CD14-positive monocyte (primary cell): ENCODE measurements at regions not wholly inside any gene's neighbourhood (a gene's known extent, or its start where the extent isn't known, plus 50 kb on each side); places are given as distances from the start of the nearest gene placed in this dataset.
A peak's percentile ranks its signal among the peaks of the same experiment; 100 is the strongest.

Experiments
- DNase-seq, 3 donors: peaks; one replicate each; pipeline ENCODE4 v3.0.0-alpha.2; 2011 to 2022
- H2AFZ ChIP-seq: 2 replicates; pipeline ENCODE4 v1.6.0; 2012; ENCODE audit warnings: mild to moderate bottlenecking, low read depth, low read length, inconsistent platforms; ENCODE audit not compliant: insufficient read depth, poor library complexity, severe bottlenecking
- H3K27ac ChIP-seq, 2 donors: 1 replicate in 1 of 2; 2 replicates in 1 of 2; pipeline ENCODE4 v1.5.1; 2012 to 2013; ENCODE audit warnings: low read length in 2 of 2, control low read depth in 1 of 2, inconsistent platforms in 1 of 2, low read depth in 1 of 2, mild to moderate bottlenecking in 1 of 2
- H3K27me3 ChIP-seq, 2 donors: one replicate each; pipeline versions ENCODE4 v1.6.0 to v1.6.1; 2011 to 2013; ENCODE audit warnings: low read length in 2 of 2; ENCODE audit not compliant: control insufficient read depth in 2 of 2, insufficient read depth in 2 of 2
- H3K36me3 ChIP-seq, 2 donors: replicated peaks in 1 of 2; 1 replicate in 1 of 2; 2 replicates in 1 of 2; pipeline versions ENCODE4 v1.5.1 to v1.6.1; 2012 to 2013; ENCODE audit warnings: low read length in 2 of 2, control low read depth in 1 of 2, inconsistent platforms in 1 of 2, mild to moderate bottlenecking in 1 of 2; ENCODE audit not compliant: insufficient read depth in 2 of 2, control insufficient read depth in 1 of 2
- H3K4me1 ChIP-seq, 2 donors: 1 replicate in 1 of 2; 2 replicates in 1 of 2; pipeline versions ENCODE4 v1.5.1 to v1.6.1; 2012 to 2013; ENCODE audit warnings: low read length in 2 of 2, control low read depth in 1 of 2, inconsistent platforms in 1 of 2, mild to moderate bottlenecking in 1 of 2, moderate library complexity in 1 of 2; ENCODE audit not compliant: insufficient read depth in 2 of 2, control insufficient read depth in 1 of 2
- H3K4me2 ChIP-seq: replicated peaks from 2 replicates; pipeline ENCODE3; 2012; ENCODE audit warnings: low read length, moderate library complexity, mild to moderate bottlenecking; ENCODE audit not compliant: poor library complexity, severe bottlenecking; ENCODE audit errors: extremely low read depth
- H3K4me3 ChIP-seq, 3 experiments: fragments of 200-600 bp in 1 of 3; sonication (generic) in 1 of 3; replicated peaks in 1 of 3; 1 replicate in 2 of 3; 2 replicates in 1 of 3; pipeline ENCODE4 v1.5.1; 2011 to 2013; ENCODE audit warnings: low read length in 3 of 3, mild to moderate bottlenecking in 3 of 3, control low read depth in 2 of 3, low read depth in 2 of 3, inconsistent platforms in 1 of 3, moderate library complexity in 1 of 3
- H3K79me2 ChIP-seq: 2 replicates; pipeline ENCODE4 v1.6.0; 2012; ENCODE audit warnings: mild to moderate bottlenecking, control low read depth, inconsistent platforms, low read length, moderate library complexity; ENCODE audit not compliant: insufficient read depth
- H3K9ac ChIP-seq: 2 replicates; pipeline ENCODE4 v1.6.0; 2017; ENCODE audit warnings: low read length, mild to moderate bottlenecking; ENCODE audit not compliant: insufficient read depth, poor library complexity, severe bottlenecking
- H3K9me3 ChIP-seq, 2 donors: replicated peaks in 1 of 2; 1 replicate in 1 of 2; 2 replicates in 1 of 2; pipeline versions ENCODE4 v1.5.1 to v1.6.1; 2012 to 2013; ENCODE audit warnings: low read length in 2 of 2, control low read depth in 1 of 2; ENCODE audit not compliant: control insufficient read depth in 1 of 2, insufficient read depth in 1 of 2
- H4K20me1 ChIP-seq: 2 replicates; pipeline ENCODE4 v1.6.0; 2012; ENCODE audit warnings: mild to moderate bottlenecking, low read length, control low read depth, moderate library complexity; ENCODE audit not compliant: insufficient read depth
- H3K27ac Mint-ChIP-seq, 7 donors: one replicate each; pipeline ENCODE4 v1.8.0; 2020; ENCODE audit warnings: mild to moderate bottlenecking in 7 of 7, mixed read lengths in 7 of 7, moderate library complexity in 6 of 7, inconsistent platforms in 2 of 7
- H3K27me3 Mint-ChIP-seq, 3 donors: one replicate each; pipeline ENCODE4 v1.8.0; 2021 to 2022; ENCODE audit warnings: low read depth in 3 of 3, mild to moderate bottlenecking in 3 of 3, mixed read lengths in 3 of 3, moderate library complexity in 3 of 3, inconsistent platforms in 1 of 3
- H3K36me3 Mint-ChIP-seq, 2 donors: one replicate each; pipeline ENCODE4 v1.8.0; 2020; ENCODE audit warnings: mixed read lengths in 2 of 2, inconsistent platforms in 1 of 2, mild to moderate bottlenecking in 1 of 2
- H3K4me1 Mint-ChIP-seq: one replicate; pipeline ENCODE4 v1.8.0; 2020; ENCODE audit warnings: mild to moderate bottlenecking, mixed read lengths
- H3K4me3 Mint-ChIP-seq, 2 donors: one replicate each; pipeline ENCODE4 v1.8.0; 2020; ENCODE audit warnings: mild to moderate bottlenecking in 2 of 2, mixed read lengths in 2 of 2, moderate library complexity in 1 of 2
- H3K9me3 Mint-ChIP-seq, 7 donors: one replicate each; pipeline ENCODE4 v1.8.0; 2020 to 2022; ENCODE audit warnings: mixed read lengths in 7 of 7, mild to moderate bottlenecking in 6 of 7, moderate library complexity in 6 of 7, inconsistent platforms in 2 of 7
- WGBS: methylation state at CpG from one replicate; pipeline ENCODE4 v1.1.5; 2013; ENCODE audit warnings: missing lambda C conversion rate; ENCODE audit not compliant: insufficient coverage; 5-methylcytosine and 5-hydroxymethylcytosine counted together
- intact Hi-C, 2 donors: fragments of 100-400 bp; cut with micrococcal nuclease; formaldehyde crosslinking; loops; one replicate each; pipeline versions ENCODE4 v1.15.0 to v1.15.1; 2023
- TF ChIP-seq, protein P1 (sequence below): fragments of 200-600 bp; IDR thresholded peaks from one replicate; pipeline ENCODE4 v1.8.0; 2022; ENCODE audit warnings: antibody characterized with exemption, mild to moderate bottlenecking

DNA sequence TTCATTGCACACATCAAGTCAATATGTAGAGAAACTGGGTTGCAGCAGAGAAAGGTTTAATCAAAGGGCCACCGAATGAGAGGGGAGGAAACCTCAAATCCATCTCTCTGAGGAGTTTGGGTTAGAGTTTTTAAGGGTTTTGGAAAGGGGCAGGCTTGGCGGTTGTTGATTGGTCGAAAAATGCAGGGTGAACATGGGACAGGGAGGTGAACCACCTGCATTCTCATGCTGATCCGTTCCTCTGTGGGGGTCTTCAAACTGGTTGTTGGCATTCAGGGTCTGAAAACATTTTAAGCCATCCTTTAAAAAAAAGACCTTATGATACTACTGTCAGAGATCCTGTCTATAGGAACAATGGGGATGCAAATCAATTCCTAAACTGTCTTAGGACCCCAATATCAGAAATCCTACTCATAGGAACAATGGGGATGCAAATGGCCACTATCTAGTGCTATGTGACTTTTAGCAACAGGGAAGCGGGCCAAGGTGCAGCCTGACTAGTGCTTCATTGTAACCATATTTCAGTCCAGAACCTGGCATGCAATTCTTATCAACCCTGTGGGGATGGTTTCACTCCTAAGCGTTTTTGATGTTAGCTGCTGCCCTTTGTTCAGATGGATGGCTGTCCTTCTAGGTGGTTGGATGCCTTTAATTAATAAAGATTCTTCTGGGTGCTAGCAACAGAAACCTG is 120.1 kb upstream of the MGAT5 start:
- H3K4me2 ChIP-seq = no peak overlapping the region
- Mint-ChIP-seq H3K27me3 (peaks cover 0 to 2% (median 0%) of the 10 kb centered on the region in 3 donors), H3K27ac (no peak overlapping the region), H3K36me3 (peaks cover 5 to 17% of the 10 kb centered on the region in 2 donors), H3K9me3 (peaks cover 0 to 8% (median 0%) of the 10 kb centered on the region in 7 donors), H3K4me3 (no peak overlapping the region), H3K4me1 (peaks cover 55% of the 10 kb centered on the region)
- peaks cover 0 to 4% of the 10 kb centered on the region in 2 donors for H3K9me3 ChIP-seq
- no peaks in the 10 kb centered on the region for H3K27me3 ChIP-seq
- peaks cover 30% of the 10 kb centered on the region for H4K20me1 ChIP-seq
- H3K36me3 ChIP-seq = no peaks in the 10 kb centered on the region
- H3K27ac ChIP-seq = no peak overlapping the region
- H3K4me3 ChIP-seq = no peak overlapping the region
- intact Hi-C loops = no loop called here
- TF ChIP-seq, protein P1, sequence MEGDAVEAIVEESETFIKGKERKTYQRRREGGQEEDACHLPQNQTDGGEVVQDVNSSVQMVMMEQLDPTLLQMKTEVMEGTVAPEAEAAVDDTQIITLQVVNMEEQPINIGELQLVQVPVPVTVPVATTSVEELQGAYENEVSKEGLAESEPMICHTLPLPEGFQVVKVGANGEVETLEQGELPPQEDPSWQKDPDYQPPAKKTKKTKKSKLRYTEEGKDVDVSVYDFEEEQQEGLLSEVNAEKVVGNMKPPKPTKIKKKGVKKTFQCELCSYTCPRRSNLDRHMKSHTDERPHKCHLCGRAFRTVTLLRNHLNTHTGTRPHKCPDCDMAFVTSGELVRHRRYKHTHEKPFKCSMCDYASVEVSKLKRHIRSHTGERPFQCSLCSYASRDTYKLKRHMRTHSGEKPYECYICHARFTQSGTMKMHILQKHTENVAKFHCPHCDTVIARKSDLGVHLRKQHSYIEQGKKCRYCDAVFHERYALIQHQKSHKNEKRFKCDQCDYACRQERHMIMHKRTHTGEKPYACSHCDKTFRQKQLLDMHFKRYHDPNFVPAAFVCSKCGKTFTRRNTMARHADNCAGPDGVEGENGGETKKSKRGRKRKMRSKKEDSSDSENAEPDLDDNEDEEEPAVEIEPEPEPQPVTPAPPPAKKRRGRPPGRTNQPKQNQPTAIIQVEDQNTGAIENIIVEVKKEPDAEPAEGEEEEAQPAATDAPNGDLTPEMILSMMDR = no peak
- WGBS = 93% methylated on average over 3 of the region's 6 CpGs
- peaks cover 68% of the 10 kb centered on the region for H3K79me2 ChIP-seq
- no peak overlapping the region for H3K9ac ChIP-seq
- H3K4me1 ChIP-seq = peaks cover 38 to 48% of the 10 kb centered on the region in 2 donors
- DNase-seq = no peak
- no peak overlapping the region for H2AFZ ChIP-seq

DNA sequence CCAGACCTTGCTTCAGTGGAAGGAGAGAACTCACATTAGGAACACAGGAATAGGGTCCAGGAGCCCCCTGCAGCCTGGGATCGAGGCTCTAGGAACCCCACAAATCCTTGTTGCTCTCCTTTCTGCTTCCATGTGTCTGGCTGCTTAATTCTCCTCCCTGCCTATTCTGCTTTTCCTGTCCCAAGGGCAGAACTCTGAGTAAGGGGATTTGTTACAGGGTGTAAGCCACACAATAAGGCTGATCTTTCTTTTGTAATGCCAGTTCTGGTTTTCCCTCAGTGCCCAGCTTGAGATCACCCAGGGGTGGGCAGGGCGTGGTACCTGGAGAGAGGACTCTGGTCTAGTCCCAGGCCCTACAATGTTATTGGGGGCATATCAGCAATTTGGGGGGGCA is 119.6 kb upstream of the MGAT5 start:
- Histone ChIP-seq H3K27me3 (no peaks in the 10 kb centered on the region), H3K36me3 (no peaks in the 10 kb centered on the region), H3K79me2 (peaks cover 68% of the 10 kb centered on the region), H3K4me3 (no peak overlapping the region), H3K9me3 (peaks cover 0 to 4% of the 10 kb centered on the region in 2 donors), H3K27ac (no peak overlapping the region), H4K20me1 (peaks cover 27% of the 10 kb centered on the region), H2AFZ (no peak overlapping the region), H3K9ac (no peak overlapping the region), H3K4me2 (no peak overlapping the region), H3K4me1 (peaks cover 33 to 45% of the 10 kb centered on the region in 2 donors)
- no peak for DNase-seq
- TF ChIP-seq, protein P1 = no peak
- Mint-ChIP-seq H3K4me3 (no peak overlapping the region), H3K9me3 (peaks cover 0 to 8% (median 0%) of the 10 kb centered on the region in 7 donors), H3K4me1 (peaks cover 55% of the 10 kb centered on the region), H3K36me3 (peaks cover 5 to 17% of the 10 kb centered on the region in 2 donors), H3K27me3 (peaks cover 0 to 2% (median 0%) of the 10 kb centered on the region in 3 donors), H3K27ac (peak overlapping the region in 1 of 7 donors; percentile 5)
- 80% methylated on average over 1 of the region's 2 CpGs for WGBS
- intact Hi-C loops = no loop called here
